HG03442 (cell line): ENCODE measurements at regions not wholly inside any gene's neighbourhood (a gene's known extent, or its start where the extent isn't known, plus 50 kb on each side); places are given as distances from the start of the nearest gene placed in this dataset.

ENCODE experiments used
- ATAC-seq: cut with Tn5 transposase; IDR thresholded peaks from one replicate; pipeline ENCODE4 v1.9.1; 2021; ENCODE audit warnings: mild to moderate bottlenecking, moderate library complexity; ENCODE audit not compliant: unreplicated experiment

DNA sequence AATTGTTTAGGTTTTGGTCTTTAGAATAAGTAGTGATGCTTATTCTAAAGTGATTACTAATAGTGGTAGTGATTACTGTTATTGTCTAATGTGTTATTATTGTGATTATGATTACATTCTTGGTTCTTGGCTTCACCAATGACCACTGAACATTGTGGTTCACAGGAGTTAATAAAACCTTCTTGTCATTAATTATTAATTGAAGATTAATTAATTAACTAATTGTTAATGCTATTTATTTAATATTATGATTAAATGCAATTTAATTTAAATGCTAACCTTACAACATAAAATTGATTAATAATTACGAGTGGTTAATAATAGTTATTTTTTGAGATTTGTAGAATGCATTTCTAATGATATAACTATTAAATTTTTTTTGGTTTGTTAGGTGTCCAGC is 747.7 kb upstream of the POM121L12 start:
- no peak for ATAC-seq

DNA sequence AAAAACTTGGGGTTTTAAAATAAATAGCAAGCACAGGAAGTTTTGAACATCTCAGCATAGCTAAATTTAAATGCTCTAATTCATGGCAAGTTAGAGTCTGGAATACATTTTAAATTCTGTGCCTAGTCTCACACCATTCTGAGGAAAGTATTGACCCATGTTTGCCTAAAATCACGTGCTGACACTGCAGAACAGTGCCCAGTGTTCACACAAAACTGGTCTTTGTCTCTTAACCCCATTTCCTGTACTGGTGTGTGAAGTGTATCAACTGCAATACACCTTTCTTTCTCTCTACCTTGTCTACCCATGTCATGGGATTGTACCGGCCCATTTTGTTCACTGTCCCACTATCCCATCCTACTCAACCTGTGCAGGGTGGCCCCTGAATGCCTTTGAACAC is 749.7 kb upstream of the POM121L12 start:
- ATAC-seq = no peak

DNA sequence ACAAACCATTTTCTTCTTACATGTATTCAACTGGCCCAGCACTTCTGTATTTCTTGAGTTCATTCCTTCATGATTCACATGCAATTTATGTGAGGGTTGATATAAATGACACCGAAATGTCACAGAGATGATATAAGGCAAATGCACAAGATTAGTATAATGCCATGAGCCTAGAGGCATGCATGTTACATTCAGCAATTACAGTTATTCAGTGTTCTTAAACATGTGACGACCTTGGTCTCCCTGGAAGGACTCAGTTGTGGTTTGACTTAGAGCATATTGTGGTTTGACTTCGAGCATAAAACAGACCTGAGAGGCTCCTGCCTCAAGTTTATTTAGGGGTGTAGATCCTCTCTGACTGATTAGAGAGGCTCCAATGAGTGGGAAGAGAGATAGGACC is 752.1 kb upstream of the POM121L12 start:
- no peak for ATAC-seq

DNA sequence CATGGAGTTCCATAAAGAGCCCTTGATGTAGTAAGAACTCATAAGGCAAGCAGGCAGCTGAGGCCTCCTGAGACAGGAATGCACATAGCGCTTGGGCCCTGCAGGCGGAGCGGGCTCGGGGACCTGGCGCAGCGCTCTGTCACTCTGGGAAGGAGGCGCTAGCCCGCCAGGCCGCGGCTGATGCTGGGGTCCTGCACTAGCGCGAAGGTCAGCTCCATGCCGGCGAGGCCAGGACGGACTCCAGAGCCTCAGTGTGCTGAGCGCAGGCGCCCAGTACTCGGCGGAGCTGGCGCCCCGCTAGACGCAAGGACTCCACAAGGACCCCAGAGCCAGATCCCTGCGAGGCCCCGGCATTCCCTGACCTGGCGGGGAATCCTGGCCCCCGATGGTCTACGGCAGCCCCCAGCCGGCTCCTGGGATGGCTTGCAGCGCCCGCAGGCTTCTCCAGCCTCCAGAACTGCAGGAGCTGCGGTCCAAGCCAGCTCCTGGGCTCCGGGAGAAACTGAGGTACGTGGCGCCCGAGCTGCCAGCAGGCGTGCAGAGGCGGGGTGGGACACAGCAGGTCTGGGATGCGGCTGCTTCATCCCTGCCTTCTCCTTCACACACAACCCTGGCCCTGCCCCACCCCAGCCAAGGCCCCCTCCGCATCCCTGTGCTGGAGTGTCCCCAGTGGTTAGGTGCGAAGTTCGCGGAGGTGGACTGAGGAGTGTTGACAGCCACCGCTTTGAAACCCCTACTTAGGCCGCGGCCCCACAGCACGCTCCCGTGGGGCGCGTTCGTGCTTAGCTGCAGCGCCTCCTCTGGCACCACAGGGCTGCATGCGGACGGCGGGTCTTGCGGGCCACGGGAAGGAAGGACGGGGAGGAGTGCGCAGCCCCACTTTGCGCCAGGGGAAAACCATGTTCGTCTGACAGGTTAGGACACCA is 761.5 kb upstream of the POM121L12 start:
- no peak for ATAC-seq

DNA sequence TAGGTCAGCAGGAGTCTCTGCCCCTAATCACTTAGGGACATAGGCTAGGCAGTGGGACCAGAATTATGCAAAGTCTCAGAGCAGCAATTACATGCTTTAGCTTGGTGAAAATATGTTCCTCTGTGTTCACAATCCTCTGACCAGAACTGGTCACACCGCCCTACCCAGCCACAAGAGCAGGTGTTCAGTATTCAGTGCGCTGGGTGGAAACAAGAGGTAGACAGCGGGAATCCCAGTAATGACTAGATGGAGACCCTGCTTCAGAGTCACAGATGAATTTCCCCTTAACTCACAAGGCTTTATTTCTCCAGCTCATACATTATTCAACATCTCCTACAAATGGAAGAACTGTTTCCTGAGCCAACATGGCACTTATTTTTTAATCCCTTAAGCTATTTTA is 763.7 kb upstream of the POM121L12 start:
- ATAC-seq = no peak

DNA sequence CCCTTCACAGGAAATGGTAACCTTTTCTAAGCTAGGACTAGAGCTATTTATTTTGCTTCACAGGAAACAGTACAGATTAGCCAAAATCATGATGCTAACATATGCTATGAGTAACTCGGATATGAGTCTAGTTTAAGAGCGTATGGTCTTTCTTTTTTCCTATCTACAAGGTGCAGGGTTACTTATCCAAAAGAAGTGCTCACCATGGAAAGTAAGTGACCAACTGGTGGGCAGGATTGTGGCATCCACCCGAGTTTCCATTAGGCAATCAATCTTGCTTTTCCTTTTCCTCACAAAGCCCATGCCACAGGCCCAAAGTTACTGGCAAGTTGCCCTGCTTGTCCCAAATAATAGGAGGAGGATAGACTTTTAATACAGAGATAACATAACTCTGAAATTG is 765.1 kb upstream of the POM121L12 start:
- no peak for ATAC-seq

DNA sequence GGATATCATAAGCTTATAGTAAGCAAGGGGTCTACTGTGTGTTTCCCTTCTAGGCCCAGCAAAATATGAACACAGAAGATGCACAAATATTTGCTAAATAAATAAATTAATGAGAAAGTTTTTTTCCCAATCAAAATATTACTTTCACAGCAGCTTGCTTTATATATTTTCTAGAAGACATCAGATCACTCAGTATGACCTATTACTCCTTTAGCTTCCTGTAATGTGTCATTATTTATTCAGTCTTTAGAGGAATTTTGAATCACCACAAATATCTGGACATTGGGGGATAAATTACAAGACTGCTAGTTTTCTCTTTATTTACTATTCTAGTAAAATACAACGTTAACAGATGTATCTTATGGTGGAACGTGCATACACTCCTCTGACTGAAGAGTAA is 765.8 kb upstream of the POM121L12 start:
- ATAC-seq = no peak

DNA sequence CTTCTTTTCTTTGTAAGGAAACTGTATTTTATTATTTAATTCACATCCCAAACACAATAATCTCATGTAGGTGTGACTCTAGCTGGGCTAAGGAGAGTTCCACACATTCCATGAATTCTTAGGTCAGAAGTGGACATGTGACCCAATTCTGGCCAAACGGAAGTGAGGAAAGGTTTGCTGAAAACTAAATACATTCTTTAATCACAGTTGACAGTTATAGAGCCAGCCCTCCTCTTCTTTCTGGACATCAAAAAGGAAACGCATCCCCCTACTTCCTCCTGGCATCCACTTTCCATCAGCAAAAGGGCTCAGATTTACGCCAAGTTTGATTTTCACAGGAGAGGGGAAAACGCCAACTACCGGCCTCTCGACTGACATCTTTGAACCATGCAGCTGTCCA is 774.4 kb upstream of the POM121L12 start:
- ATAC-seq = no peak

DNA sequence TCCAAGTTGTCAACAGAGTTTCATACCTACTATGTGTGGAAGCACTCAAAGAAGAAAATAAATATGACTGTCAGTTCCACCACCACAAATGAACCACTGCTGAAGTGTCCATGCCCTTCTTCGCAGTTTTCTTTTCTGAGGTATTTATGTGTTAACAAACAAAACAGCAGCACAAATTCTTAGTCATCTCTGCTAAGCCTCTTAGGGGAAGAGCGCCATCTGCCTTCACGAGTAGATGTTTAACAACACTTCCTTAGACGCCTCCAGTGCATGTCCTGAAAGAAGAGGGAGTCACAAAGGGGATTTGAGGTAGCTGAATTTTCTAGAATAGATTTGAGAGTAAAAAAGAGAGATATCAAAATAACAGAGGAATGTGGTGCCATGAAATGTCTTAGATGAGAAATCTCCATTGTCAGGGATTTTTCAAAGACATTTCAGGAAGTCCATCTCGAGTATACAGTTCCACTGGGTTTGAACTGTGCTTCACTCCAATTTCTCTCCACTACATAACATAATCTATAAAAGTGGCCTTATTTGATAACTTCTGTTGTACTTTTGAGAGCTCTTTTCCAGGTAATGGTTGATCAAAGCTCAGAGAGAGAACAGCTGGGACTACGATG is 775.3 kb upstream of the POM121L12 start:
- no peak for ATAC-seq

DNA sequence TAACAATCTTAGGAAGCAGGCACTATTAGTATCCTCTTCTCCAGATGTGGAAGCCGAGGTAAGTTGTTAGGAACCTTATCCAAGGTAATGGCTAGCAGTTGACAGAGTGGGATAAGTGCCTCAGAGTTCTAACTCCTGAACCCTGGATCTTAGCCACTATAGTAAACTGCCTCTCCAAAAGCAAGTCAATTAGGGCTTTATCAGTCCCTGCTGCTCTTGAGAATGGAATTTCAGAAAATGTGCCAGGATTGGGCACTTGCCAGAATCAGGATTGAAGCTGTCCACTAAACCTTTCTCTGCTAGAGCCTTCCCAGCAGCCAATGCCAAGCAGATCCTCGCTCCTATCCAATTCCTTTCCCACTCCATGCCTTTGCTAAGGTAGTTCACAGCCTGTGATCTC is 777.5 kb upstream of the POM121L12 start:
- no peak for ATAC-seq

DNA sequence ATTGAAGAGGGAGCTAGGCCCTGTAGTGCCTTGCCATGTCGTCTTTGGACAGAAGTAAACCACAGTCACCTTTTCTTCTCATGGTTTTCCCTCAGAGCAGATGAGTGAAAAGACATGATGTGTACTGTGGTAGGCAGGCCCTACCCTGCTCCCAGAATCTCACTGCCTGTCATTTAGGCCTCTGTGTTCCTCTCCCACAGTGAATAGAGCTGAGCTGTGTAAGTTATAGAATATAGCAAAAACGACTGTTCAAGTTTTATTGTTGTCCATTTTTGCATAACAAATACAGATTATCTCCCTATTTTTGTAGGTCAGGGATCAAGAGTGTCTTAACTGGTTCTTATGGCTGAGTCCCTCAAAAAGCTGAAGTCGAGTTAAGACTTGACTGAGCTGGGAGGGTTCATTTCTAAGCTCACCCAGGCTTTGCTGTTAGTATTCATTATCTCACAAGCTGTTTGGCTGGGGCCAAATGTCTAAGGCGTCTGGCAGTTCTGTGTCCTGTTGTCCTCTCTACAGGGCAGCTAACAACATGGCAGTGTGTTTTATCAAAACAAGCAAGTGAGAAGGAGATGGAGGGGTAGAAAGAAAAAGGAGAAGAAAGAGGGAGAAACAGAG is 780.9 kb upstream of the POM121L12 start:
- ATAC-seq = no peak

DNA sequence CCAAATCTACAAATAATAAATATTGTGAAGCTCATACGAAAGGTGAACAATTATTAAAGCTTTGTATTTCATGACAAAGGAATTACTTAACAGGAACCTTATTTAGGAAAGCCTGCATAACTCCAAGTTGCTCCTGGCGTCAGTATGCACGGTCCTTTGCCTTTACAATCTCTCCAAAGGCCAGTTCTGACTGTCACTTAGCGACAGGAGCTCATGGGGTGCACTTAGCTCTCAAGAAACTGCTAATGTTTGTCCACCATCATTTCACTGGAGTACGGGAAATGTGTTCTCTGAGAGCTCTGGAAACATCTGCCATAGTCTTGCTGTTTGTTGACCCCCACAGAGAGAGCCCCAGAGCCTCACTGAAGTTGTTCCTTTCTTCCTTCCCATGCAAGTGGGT is 781.5 kb upstream of the POM121L12 start:
- no peak for ATAC-seq

DNA sequence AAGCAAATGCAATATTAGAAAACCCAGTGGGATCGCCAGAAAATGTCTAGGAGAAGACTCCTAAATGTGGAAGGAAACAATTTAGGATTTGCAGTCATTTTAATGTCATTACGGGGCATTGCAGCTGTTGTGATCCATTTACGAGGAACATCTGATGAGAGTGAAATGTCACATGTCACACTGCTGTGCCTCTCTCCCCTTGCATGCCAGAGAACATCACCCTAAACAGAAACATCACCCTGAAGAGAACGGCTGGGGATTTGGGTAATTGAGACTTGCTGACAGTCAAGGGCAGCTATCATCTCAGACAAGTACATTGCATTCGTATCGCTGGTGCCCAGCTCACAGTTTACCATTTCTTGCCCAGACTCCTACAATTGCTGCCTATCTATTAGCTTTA is 785.7 kb upstream of the POM121L12 start:
- no peak for ATAC-seq

DNA sequence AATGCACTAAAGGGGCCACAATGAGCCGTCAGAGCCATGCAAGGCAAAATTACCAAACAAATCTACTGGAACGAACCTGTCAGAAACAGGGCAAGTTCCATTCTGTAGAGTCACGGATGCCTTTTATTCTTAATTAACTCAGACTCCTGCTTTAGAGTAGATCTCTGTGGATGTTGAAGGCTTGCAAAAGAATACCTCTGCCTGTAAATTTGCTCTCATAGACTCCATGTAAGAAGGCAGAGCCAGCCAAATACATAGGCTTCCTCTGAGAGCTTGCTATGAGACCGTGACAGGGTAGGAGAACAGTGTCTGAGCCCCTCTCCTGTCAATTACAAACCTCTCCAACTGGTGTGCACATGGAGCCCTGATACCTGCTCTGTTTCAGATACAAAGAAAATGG is 787.9 kb upstream of the POM121L12 start:
- no peak for ATAC-seq

DNA sequence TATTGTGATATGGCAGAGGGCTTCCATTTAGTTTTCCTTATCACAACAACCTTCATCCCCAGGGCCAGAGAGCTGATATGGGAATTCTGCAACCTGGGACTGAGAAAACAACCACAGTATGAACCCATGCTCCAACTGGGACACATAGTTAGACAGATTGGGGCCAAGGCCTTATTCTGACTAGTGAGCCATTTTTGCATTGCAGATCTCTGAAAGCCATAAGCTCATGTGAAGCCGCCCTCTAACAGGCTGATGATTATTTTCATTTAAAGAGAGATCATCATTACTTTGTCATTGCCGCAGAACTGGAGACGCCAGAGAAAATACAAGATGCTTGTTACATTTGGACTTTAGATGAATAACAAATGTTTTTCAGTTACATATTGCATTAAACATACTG is 791.7 kb upstream of the POM121L12 start:
- no peak for ATAC-seq

DNA sequence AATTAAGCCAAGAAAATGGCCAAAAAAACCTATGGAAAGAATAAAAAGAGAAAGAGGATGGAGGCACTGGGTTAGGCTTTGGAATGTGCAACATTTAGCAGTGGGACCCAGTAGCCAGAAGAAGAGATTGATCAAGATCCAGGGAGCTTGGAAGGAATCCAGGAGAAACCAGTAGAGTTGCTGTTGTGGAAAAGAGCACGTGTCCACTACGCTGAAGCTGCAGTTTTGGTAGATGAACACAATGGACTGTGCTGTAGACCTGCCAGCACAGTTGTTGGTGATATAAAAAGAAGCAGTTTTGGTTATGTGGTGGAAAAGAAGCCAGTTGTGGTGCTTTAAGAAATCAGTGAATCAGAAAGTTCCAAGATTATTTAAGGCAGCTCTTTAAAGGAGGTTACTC is 802.2 kb upstream of the POM121L12 start:
- ATAC-seq = no peak

DNA sequence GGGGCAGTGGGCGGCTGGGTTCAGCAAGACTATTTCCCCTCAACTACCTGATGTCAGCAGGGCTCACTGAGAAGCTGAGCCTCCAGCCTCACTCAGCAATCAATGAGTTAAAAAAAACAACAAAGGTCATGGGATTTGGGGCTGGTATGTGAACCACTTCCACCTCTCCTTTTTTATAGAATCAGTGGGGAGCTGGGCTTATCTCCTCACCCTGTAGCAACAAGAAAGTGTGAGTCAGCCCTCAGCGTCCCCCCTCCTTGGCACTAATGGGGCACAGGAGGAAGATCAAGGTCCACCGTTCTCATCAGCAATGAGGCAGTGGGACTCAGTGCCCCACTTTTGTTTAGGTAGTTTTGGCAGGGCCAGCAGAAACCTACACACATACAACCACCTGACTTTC is 823.5 kb upstream of the POM121L12 start:
- ATAC-seq = no peak

DNA sequence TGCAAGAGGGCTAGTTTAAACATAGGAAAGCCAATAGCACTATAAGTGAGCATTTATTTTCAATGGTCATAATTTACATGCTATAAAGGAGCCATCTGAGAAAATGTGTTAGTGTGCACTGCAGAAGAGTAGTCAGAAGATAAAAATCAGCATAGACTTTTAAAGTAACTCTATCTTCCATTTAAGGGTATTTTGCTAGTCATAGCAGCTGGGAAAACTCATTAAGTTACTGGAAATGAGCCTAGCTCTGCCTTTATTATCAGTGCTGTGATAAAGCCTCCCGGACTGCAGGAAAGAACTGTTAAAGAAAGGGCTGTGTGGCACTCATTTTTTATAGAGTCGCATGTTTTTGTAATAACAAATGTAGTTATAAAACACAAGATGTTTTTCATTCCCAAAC is 825.8 kb upstream of the POM121L12 start:
- ATAC-seq = no peak

DNA sequence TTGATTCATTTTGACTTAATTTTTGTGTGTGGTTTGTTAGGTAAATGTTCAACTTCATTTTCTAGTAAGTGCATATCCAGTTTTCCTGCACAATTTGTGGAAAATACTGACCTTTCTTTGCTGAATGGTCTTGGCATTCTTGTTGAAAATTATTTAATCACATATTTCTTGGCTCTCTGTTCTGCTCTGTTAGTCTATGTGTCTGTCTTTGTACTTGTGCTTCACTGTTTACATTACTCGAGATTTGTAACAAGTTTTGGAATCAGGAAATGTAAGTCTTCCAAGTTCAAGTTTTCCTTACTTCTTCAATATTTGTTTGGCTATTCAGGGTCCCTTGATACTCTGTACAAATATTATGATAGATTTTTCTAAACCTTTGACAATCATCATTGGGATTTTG is 838.2 kb upstream of the POM121L12 start:
- no peak for ATAC-seq

DNA sequence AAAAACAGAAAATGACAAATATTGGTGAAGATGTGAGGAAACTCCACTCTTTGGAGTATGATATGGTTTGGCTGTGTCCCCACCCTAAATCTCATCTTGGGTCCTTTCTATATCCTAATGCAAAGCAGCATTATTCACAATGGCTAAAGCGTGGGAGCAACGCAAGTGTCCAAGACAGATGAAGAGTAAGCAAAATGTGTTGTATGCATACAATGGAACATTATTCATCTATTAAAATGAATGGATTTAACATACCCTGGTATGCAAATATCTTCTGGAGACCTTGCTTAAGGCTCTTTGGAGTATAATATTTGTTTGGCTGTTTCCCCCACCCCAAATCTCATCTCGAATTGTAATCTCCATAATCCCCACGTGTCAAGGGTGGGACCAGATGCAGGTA is 839.8 kb upstream of the POM121L12 start:
- ATAC-seq = no peak

DNA sequence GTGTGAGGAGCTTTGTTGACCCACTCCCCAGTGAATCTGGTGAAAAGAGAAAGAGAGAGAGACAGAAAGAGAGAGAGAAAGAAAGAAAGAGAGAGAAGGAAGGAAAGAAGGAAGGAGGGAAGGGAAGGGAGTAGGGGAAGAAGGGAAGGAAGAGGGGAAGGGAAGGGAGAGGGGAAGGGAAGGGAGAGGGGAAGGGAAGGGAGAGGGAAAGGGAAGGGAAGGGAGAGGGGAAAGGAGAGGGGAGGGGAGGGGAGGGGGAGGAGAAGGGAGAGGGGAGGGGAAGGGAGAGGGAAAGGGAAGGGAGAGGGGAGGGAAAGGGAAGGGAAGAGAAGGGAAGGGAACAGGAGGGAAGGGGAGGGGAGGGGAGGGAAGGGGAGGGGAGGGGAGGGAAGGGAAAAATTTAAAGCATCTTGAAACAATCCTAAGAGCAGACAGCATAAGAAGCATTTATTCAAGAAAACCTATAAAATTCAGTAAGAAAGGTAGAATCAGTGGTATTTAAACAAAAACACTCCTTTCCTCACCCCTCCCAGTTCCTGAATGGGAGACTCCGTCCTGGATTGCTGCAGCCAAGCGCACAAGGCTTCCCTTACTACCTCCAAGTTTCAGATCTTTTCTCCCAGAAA is 846.2 kb upstream of the POM121L12 start:
- ATAC-seq = no peak
